HEK293T (cell line): ENCODE measurements at regions not wholly inside any gene's neighbourhood (a gene's known extent, or its start where the extent isn't known, plus 50 kb on each side); places are given as distances from the start of the nearest gene placed in this dataset.
"Not testable (repeated sequence)": the region's sequence is repeated elsewhere in the genome, so short reads cannot be mapped to it uniquely, and the experiment has no call there.

Experiments used
- CTCF ChIA-PET: fragments of 350-600 bp; formaldehyde crosslinking; extraction: SDS; loops from one replicate; lab custom pipeline; 2021; ENCODE audit warnings: antibody characterized with exemption, inconsistent platforms; lab: Yijun Ruan, JAX
- POLR2A ChIA-PET: fragments of 350-600 bp; formaldehyde crosslinking; extraction: SDS; loops from one replicate; lab custom pipeline; 2020; ENCODE audit warnings: antibody characterized with exemption, inconsistent platforms; lab: Yijun Ruan, JAX
- DNase-seq: peaks from one replicate; pipeline ENCODE4 v3.0.0; 2012; ENCODE audit warnings: mixed read lengths; ENCODE audit errors: extremely low spot score
- ELF4 ChIP-seq: fragments of 450-650 bp; IDR thresholded peaks from 2 replicates; pipeline ENCODE4 v1.6.1; 2017; ENCODE audit warnings: antibody characterized with exemption
- FOXM1 ChIP-seq: fragments of 450-650 bp; IDR thresholded peaks from 2 replicates; pipeline ENCODE4 v1.6.1; 2017; ENCODE audit warnings: mild to moderate bottlenecking, borderline replicate concordance
- LEF1 ChIP-seq: fragments of 450-650 bp; IDR thresholded peaks from 2 replicates; pipeline ENCODE4 v1.6.1; 2017; ENCODE audit warnings: mild to moderate bottlenecking, borderline replicate concordance

DNA sequence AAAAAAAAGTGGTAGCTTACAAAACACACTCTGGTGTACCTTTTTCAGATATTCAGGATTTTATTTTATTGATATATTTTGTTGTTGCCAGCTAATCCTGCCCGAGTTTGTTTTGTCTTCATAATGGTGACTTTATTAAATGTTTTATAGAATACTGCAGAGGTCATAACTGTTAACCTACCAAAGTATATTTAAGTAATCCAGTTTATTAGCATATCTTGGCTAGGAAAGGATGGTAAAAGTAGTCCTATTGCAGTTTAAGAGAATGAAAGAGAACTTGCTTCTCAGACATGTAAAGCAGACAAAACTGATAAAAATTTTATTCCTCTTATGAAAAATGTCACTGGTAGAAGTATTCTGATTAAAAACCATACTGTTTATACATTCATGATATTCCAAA, 59.2 kb upstream of the IGSF10 start:
- no peak for TF ChIP-seq FOXM1
- TF ChIP-seq ELF4, result no peak
- no peak for TF ChIP-seq LEF1
- no peak for DNase-seq
- ChIA-PET CTCF (no interaction called here), POLR2A (no interaction called here)

DNA sequence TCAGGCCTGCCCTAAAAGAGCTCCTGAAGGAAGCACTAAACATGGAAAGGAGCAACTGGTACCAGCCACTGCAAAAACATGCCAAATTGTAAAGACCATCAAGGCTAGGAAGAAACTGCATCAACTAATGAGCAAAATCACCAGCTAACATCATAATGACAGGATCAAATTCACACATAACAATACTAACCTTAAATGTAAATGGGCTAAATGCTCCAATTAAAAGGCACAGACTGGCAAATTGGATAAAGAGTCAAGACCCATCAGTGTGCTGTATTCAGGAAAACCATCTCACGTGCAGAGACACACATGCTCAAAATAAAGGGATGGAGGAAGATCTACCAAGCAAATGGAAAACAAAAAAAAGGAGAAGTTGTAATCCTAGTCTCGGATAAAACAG, 50.6 kb upstream of the IGSF10 start:
- DNase-seq, CTCF ChIA-PET, POLR2A ChIA-PET: not testable (repeated sequence)
